NB4 (cell line): ENCODE measurements at regions not wholly inside any gene's neighbourhood (a gene's known extent, or its start where the extent isn't known, plus 50 kb on each side); places are given as distances from the start of the nearest gene placed in this dataset.
"Not testable (repeated sequence)": the region's sequence is repeated elsewhere in the genome, so short reads cannot be mapped to it uniquely, and the experiment has no call there.

Experiments
- DNase-seq: peaks from one replicate; pipeline ENCODE4 v3.0.0; 2010; ENCODE audit warnings: low read depth
- H3K4me3 ChIP-seq: one replicate; pipeline ENCODE4 v1.5.1; 2011; ENCODE audit warnings: mild to moderate bottlenecking, low read depth, low read length, moderate library complexity
- CTCF ChIP-seq: IDR thresholded peaks from one replicate; pipeline ENCODE4 v1.5.1; 2012; ENCODE audit warnings: low read depth, low read length
- MAX ChIP-seq: IDR thresholded peaks from 2 replicates; pipeline ENCODE4 v1.6.1; 2011; ENCODE audit warnings: low read depth, low read length
- MYC ChIP-seq: IDR thresholded peaks from 2 replicates; pipeline ENCODE4 v1.6.1; 2011; ENCODE audit warnings: low read depth, low read length
- POLR2A ChIP-seq: IDR thresholded peaks from 2 replicates; pipeline ENCODE4 v1.6.1; 2011; ENCODE audit warnings: mild to moderate bottlenecking; ENCODE audit not compliant: insufficient read length; ENCODE audit errors: extremely low read depth

- TF ChIP-seq MYC, result no peak
- TF ChIP-seq MAX, result no peak
- TF ChIP-seq POLR2A, result no peak
- no peak for TF ChIP-seq CTCF
- no peak for DNase-seq
- H3K4me3 ChIP-seq, result no peak overlapping the region
Observed at GRCh38 chr13:78129823-78130222, 211.2 kb upstream of the EDNRB start.

GRCh38 chr13:78129359-78129758, 210.7 kb upstream of the EDNRB start:
- DNase-seq, result no peak
- no peak overlapping the region for H3K4me3 ChIP-seq
- TF ChIP-seq MAX (no peak), CTCF (no peak), MYC (no peak), POLR2A (no peak)

- DNase-seq, result peak; percentile 73
- no peak overlapping the region for H3K4me3 ChIP-seq
- TF ChIP-seq POLR2A, result no peak
- TF ChIP-seq CTCF, result peak; percentile 87
Observed at GRCh38 chr13:78121459-78122348, 203.1 kb upstream of the EDNRB start.

- no peak overlapping the region for H3K4me3 ChIP-seq
- no peak for DNase-seq
- no peak for TF ChIP-seq POLR2A
Observed at GRCh38 chr13:78121001-78121400, 202.4 kb upstream of the EDNRB start.

GRCh38 chr13:78120144-78120543, 201.5 kb upstream of the EDNRB start:
- not testable (repeated sequence) for DNase-seq, H3K4me3 ChIP-seq

- not testable (repeated sequence) for H3K4me3 ChIP-seq, DNase-seq
Observed at GRCh38 chr13:78117070-78117469, 198.4 kb upstream of the EDNRB start.

- no peak for TF ChIP-seq POLR2A
- TF ChIP-seq MAX, result no peak
- no peak for TF ChIP-seq CTCF
- TF ChIP-seq MYC, result no peak
- H3K4me3 ChIP-seq, result no peak overlapping the region
- no peak for DNase-seq
Observed at GRCh38 chr13:78105656-78106055, 187.0 kb upstream of the EDNRB start.

GRCh38 chr13:78103936-78104335, 185.3 kb upstream of the EDNRB start:
- no peak for TF ChIP-seq POLR2A
- no peak for TF ChIP-seq MAX
- no peak for TF ChIP-seq MYC
- no peak for TF ChIP-seq CTCF
- DNase-seq, result no peak
- H3K4me3 ChIP-seq, result no peak overlapping the region
